HCT116 (cell line): ENCODE measurements at regions not wholly inside any gene's neighbourhood (a gene's known extent, or its start where the extent isn't known, plus 50 kb on each side); places are given as distances from the start of the nearest gene placed in this dataset.

Source experiments
- CTCF ChIP-seq, 3 experiments: fragments of 200-600 bp in 1 of 3; sonication (generic) in 1 of 3; IDR thresholded peaks in 2 of 3; conservative IDR thresholded peaks in 1 of 3; 2 replicates each; pipeline ENCODE4 v1.5.1; 2012 to 2017; ENCODE audit warnings: low read depth in 2 of 3, low read length in 2 of 3, antibody characterized with exemption in 1 of 3, borderline replicate concordance in 1 of 3, control low read depth in 1 of 3, mild to moderate bottlenecking in 1 of 3, mixed read lengths in 1 of 3, mixed run types in 1 of 3, moderate library complexity in 1 of 3; ENCODE audit not compliant: insufficient read depth in 1 of 3
- EZH2 ChIP-seq: fragments of 200-600 bp; sonication (generic); IDR thresholded peaks from 2 replicates; pipeline ENCODE4 v1.6.1; 2017; ENCODE audit warnings: antibody characterized with exemption, mixed run types

GRCh38 chr2:52474091-52474490 is 1293.5 kb upstream of the CHAC2 start:
- TF ChIP-seq CTCF (IDR thresholded peaks at IDR 0.05 in 2 of 3, conservative IDR thresholded peaks at IDR 0.05 in 1 of 3; ENCODE audit: borderline replicate concordance in 1 of 3, insufficient read depth in 1 of 3, low read depth in 2 of 3, low read length in 2 of 3) (no peak), EZH2 (no peak)
